Endothelial cell (in vitro differentiated cells): ENCODE measurements at regions not wholly inside any gene's neighbourhood (a gene's known extent, or its start where the extent isn't known, plus 50 kb on each side); places are given as distances from the start of the nearest gene placed in this dataset.
"Not testable (repeated sequence)": the region's sequence is repeated elsewhere in the genome, so short reads cannot be mapped to it uniquely, and the experiment has no call there.

Source experiments
- DNase-seq: peaks from one replicate; pipeline ENCODE4 v3.0.0; 2021; ENCODE audit warnings: low spot score
- H3K27ac Mint-ChIP-seq: one replicate; pipeline ENCODE4 v1.8.0; 2021; ENCODE audit warnings: mixed read lengths, inconsistent platforms; ENCODE audit not compliant: unreplicated experiment
- H3K27me3 Mint-ChIP-seq: one replicate; pipeline ENCODE4 v1.8.0; 2021; ENCODE audit warnings: mild to moderate bottlenecking, moderate library complexity, mixed read lengths, inconsistent platforms; ENCODE audit not compliant: unreplicated experiment
- H3K36me3 Mint-ChIP-seq: one replicate; pipeline ENCODE4 v1.8.0; 2021; ENCODE audit warnings: mild to moderate bottlenecking, low read depth, mixed read lengths, inconsistent platforms; ENCODE audit not compliant: unreplicated experiment
- H3K4me1 Mint-ChIP-seq: one replicate; pipeline ENCODE4 v1.8.0; 2021; ENCODE audit warnings: mild to moderate bottlenecking, mixed read lengths, inconsistent platforms; ENCODE audit not compliant: unreplicated experiment
- H3K4me3 Mint-ChIP-seq: one replicate; pipeline ENCODE4 v1.8.0; 2021; ENCODE audit warnings: mild to moderate bottlenecking, mixed read lengths, inconsistent platforms; ENCODE audit not compliant: unreplicated experiment
- H3K9me3 Mint-ChIP-seq: one replicate; pipeline ENCODE4 v1.8.0; 2021; ENCODE audit warnings: mixed read lengths, inconsistent platforms; ENCODE audit not compliant: unreplicated experiment
- TF ChIP-seq, protein P1 (sequence below): fragments of 200-600 bp; sonication (generic); IDR thresholded peaks from one replicate; pipeline ENCODE4 v1.5.0; 2021; ENCODE audit warnings: antibody characterized with exemption; ENCODE audit not compliant: unreplicated experiment

DNA sequence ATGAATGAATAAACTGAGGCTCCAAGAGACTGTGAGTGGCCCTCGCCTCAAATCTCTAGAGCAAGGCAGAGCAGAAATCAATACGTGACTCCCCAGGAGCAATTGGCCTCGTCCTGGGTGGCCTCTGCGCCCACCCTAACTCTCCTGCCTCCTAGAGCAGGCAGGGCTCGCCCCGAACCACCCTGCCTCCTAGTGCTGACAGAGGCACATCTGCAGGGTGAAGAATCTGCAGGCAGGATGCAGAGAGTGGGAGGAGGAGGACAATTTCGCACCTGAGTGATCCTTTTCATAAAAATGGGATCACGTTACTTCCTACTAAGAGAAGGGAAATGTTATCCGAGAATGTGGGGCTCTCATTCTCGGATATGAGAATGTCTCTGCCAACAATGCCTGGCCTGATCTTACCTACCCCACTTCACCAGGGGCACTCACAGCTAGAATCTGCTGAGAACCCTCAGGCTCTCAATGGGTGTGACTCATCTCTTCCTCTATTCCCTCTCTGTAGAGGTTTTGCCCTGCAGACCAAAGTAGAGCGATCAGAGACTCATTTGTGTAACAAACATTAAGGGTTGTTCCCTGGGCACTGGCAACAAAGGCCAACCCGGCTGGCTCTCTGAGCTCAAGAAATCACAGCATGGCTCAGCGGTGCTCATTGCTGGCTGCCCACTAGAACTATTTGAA, 61.7 kb upstream of the BCL2L14 start:
- H3K9me3 Mint-ChIP-seq = no peaks in the 10 kb centered on the region
- H3K27ac Mint-ChIP-seq = peak overlapping the region; percentile 68
- H3K36me3 Mint-ChIP-seq = peaks cover 6% of the 10 kb centered on the region
- H3K4me3 Mint-ChIP-seq = no peak overlapping the region
- DNase-seq = peak; percentile 24
- TF ChIP-seq, protein P1, sequence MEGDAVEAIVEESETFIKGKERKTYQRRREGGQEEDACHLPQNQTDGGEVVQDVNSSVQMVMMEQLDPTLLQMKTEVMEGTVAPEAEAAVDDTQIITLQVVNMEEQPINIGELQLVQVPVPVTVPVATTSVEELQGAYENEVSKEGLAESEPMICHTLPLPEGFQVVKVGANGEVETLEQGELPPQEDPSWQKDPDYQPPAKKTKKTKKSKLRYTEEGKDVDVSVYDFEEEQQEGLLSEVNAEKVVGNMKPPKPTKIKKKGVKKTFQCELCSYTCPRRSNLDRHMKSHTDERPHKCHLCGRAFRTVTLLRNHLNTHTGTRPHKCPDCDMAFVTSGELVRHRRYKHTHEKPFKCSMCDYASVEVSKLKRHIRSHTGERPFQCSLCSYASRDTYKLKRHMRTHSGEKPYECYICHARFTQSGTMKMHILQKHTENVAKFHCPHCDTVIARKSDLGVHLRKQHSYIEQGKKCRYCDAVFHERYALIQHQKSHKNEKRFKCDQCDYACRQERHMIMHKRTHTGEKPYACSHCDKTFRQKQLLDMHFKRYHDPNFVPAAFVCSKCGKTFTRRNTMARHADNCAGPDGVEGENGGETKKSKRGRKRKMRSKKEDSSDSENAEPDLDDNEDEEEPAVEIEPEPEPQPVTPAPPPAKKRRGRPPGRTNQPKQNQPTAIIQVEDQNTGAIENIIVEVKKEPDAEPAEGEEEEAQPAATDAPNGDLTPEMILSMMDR = no peak
- H3K27me3 Mint-ChIP-seq = peaks cover 2% of the 10 kb centered on the region
- H3K4me1 Mint-ChIP-seq = peaks cover 42% of the 10 kb centered on the region

DNA sequence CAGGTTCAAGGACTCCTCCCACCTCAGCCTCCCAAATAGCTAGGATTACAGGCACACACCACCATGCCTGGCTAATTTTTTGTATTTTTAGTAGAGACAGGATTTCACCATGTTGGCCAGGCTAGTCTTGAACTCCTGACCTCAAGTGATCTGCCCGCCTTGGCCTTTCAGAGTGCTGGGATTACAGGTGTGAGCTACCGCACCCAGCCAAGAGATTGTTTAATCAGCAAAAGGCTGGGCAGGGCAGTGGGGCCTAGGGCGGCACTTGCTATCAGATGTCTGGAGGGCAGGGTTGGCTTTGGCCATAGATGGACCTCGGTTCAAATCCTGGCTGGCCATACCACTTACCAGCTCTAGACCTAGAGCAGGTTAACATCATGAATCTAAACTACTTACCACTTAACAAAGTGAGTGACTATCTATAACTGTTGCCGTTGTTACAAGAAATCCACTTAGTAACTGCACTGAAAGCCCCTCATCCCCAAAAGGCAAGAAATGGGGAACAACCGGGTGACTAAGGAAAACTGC, 60.9 kb upstream of the BCL2L14 start:
- DNase-seq, H3K9me3 Mint-ChIP-seq, H3K4me3 Mint-ChIP-seq, H3K36me3 Mint-ChIP-seq, H3K27me3 Mint-ChIP-seq: not testable (repeated sequence)
- H3K27ac Mint-ChIP-seq = peak overlapping the region; percentile 68
- peaks cover 44% of the 10 kb centered on the region for H3K4me1 Mint-ChIP-seq

DNA sequence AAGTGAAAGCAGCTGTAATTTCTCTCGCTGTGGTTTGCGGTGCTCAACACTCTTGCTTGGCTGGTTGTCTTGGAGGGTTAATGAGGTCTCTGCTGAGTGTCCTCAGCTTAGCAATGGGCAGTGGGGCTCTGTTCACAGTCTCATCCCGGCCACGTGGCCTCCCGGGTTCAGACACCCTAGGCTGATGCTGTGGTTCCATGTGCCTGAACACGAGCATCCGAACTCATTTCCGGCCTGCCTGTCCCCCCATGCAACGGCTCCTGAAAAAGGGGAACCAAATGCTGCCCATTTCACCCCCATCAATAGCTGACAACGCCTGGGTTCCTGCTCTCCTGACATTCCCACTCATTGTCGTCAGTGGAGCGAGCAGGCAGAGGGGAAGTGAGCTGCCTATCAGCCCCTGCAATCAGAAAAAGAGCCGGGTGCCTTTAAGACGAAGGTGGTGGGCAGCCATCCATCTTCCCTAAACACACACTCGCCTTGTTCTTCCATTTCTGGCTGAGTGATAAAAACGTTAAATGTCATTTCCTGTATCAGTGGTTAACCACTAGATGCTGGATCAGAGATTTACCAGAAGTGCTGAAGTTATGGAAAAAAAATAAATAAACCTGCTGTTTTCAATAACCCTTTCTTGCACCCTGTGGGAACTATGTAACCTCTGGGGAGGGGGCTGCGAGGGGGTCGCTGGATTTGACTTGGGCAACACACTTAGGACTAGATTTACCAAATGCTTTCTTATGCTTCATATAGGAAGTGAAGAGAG, 60.3 kb upstream of the BCL2L14 start:
- DNase-seq = no peak
- H3K36me3 Mint-ChIP-seq = no peaks in the 10 kb centered on the region
- H3K27ac Mint-ChIP-seq = no peak overlapping the region
- H3K4me3 Mint-ChIP-seq = peak overlapping the region; percentile 25
- H3K4me1 Mint-ChIP-seq = peaks cover 50% of the 10 kb centered on the region
- H3K9me3 Mint-ChIP-seq = no peaks in the 10 kb centered on the region
- H3K27me3 Mint-ChIP-seq = peaks cover 2% of the 10 kb centered on the region
- TF ChIP-seq, protein P1 = no peak

DNA sequence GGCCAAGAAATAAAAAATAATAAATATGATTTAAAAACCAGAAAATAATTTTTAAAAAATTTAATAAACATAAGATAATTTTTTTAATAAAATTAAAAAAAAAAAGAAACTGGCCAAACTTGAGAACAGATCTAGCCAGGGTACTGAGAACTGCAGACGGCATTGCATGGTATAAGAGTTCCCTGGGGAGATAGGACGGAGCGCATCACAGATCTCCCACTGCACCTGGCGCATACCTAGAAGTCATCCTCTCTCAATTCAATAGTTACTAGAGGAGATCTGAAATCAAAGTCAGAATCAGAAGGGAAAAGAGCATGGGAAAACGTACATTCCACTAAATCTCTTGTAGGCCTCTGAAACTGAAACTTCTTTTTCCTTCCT, 58.9 kb upstream of the BCL2L14 start:
- Mint-ChIP-seq H3K9me3 (no peaks in the 10 kb centered on the region), H3K27me3 (no peaks in the 10 kb centered on the region), H3K4me1 (peaks cover 59% of the 10 kb centered on the region), H3K4me3 (no peak overlapping the region), H3K36me3 (no peaks in the 10 kb centered on the region), H3K27ac (no peak overlapping the region)
- TF ChIP-seq, protein P1 = no peak
- no peak for DNase-seq

DNA sequence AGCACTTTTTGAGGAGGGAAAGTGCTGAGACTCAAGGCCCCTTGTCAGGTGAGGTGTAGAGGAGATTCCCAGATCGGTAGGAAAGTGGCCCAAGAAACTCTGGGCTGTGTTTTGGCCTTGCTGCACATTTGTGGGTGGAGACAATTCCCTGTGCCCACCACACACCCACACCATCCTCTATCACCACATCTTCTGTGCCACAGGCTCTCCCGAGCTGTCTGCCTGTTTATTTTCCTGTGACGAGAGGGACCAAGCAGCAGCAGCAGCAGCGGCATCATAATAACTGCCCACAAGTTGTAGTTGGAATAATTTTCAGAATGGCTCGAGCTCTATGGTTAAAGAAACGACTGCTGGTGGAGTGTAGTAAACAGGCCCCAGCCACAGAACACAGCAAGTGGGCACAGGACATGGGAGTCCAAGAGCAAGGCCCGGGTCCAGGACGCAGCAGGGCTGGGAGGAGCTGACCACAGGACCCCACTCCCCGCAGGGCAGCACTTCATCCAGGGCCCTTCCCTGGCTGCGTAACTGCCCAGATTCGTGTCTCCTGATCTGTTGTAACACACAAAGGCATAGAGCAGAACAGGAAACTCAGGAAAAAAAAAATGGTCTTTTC, 55.6 kb upstream of the BCL2L14 start:
- Mint-ChIP-seq H3K9me3 (no peaks in the 10 kb centered on the region), H3K4me3 (no peak overlapping the region), H3K4me1 (peaks cover 56% of the 10 kb centered on the region), H3K36me3 (no peaks in the 10 kb centered on the region), H3K27me3 (no peaks in the 10 kb centered on the region), H3K27ac (peak overlapping the region; percentile 38)
- no peak for DNase-seq
- TF ChIP-seq, protein P1 = no peak
